ENCODE measurements at regions not wholly inside any gene's neighbourhood (a gene's known extent, or its start where the extent isn't known, plus 50 kb on each side); places are given as distances from the start of the nearest gene placed in this dataset.

GRCh38 chr13:97781891-97782305 is 171.6 kb upstream of the IPO5 start:
- no peaks in the 10 kb centered on the region for H3K9me2 ChIP-seq (replicated peaks; ENCODE audit: insufficient read depth)
- no peak for DNase-seq (ENCODE audit: low spot score)
- H4K20me1 ChIP-seq (ENCODE audit: insufficient read depth, poor library complexity, severe bottlenecking) = no peaks in the 10 kb centered on the region
- no peaks in the 10 kb centered on the region for H3K27me3 ChIP-seq
- no peak overlapping the region for H3K4me3 ChIP-seq
- no peaks in the 10 kb centered on the region for H3K4me1 ChIP-seq (ENCODE audit: insufficient read depth)
- H3K9me3 ChIP-seq (ENCODE audit: low read depth) = no peaks in the 10 kb centered on the region
- no peak overlapping the region for H3K4me2 ChIP-seq
- WGBS (ENCODE audit: low lambda C conversion rate, missing lambda C conversion rate) = 98% methylated on average over 2 of the region's 2 CpGs
- H2AFZ ChIP-seq = no peak overlapping the region
- no peak for TF ChIP-seq EZH2 (IDR thresholded peaks at IDR 0.05; ENCODE audit: borderline replicate concordance)
- H3K27ac ChIP-seq = no peak overlapping the region
- H3K36me3 ChIP-seq (replicated peaks; ENCODE audit: insufficient read depth, low read depth) = no peaks in the 10 kb centered on the region
- H3K79me2 ChIP-seq = no peaks in the 10 kb centered on the region

GRCh38 chr13:97786510-97786909 is 167.0 kb upstream of the IPO5 start:
- H2AFZ ChIP-seq = no peak overlapping the region
- no peaks in the 10 kb centered on the region for H3K36me3 ChIP-seq (replicated peaks; ENCODE audit: insufficient read depth, low read depth)
- 83% methylated on average over 1 of the region's 1 CpG for WGBS (ENCODE audit: low lambda C conversion rate, missing lambda C conversion rate)
- H4K20me1 ChIP-seq (ENCODE audit: insufficient read depth, poor library complexity, severe bottlenecking) = no peaks in the 10 kb centered on the region
- no peak overlapping the region for H3K4me2 ChIP-seq
- no peak overlapping the region for H3K27ac ChIP-seq
- H3K79me2 ChIP-seq = no peaks in the 10 kb centered on the region
- no peaks in the 10 kb centered on the region for H3K4me1 ChIP-seq (ENCODE audit: insufficient read depth)
- no peak for DNase-seq (ENCODE audit: low spot score)
- TF ChIP-seq CTCF (IDR thresholded peaks at IDR 0.05; ENCODE audit: poor library complexity) (no peak), EZH2 (IDR thresholded peaks at IDR 0.05; ENCODE audit: borderline replicate concordance) (no peak), EZH2phosphoT487 (IDR thresholded peaks at IDR 0.05; ENCODE audit: low read depth, severe bottlenecking, unreplicated experiment) (no peak)
- H3K27me3 ChIP-seq = no peaks in the 10 kb centered on the region
- no peak overlapping the region for H3K4me3 ChIP-seq
- H3K9me3 ChIP-seq (ENCODE audit: low read depth) = no peaks in the 10 kb centered on the region
- no peaks in the 10 kb centered on the region for H3K9me2 ChIP-seq (replicated peaks; ENCODE audit: insufficient read depth)

GRCh38 chr13:97797553-97797952 is 155.9 kb upstream of the IPO5 start:
- Histone ChIP-seq H2AFZ (no peak overlapping the region), H3K4me3 (no peak overlapping the region), H3K9me3 (ENCODE audit: low read depth) (peaks cover 3% of the 10 kb centered on the region), H3K27ac (no peak overlapping the region), H3K4me2 (no peak overlapping the region), H4K20me1 (ENCODE audit: insufficient read depth, poor library complexity, severe bottlenecking) (no peaks in the 10 kb centered on the region), H3K27me3 (no peaks in the 10 kb centered on the region), H3K4me1 (ENCODE audit: insufficient read depth) (no peaks in the 10 kb centered on the region), H3K79me2 (no peaks in the 10 kb centered on the region), H3K36me3 (replicated peaks; ENCODE audit: insufficient read depth, low read depth) (no peaks in the 10 kb centered on the region), H3K9me2 (replicated peaks; ENCODE audit: insufficient read depth) (no peaks in the 10 kb centered on the region)
- DNase-seq (ENCODE audit: low spot score) = no peak
- no peak for TF ChIP-seq EZH2phosphoT487 (IDR thresholded peaks at IDR 0.05; ENCODE audit: low read depth, severe bottlenecking, unreplicated experiment)
- WGBS (ENCODE audit: low lambda C conversion rate, missing lambda C conversion rate) = 79% methylated on average over 4 of the region's 4 CpGs

GRCh38 chr13:97798171-97798821 is 155.2 kb upstream of the IPO5 start:
- Histone ChIP-seq H3K4me3 (no peak overlapping the region), H3K9me3 (ENCODE audit: low read depth) (peaks cover 3% of the 10 kb centered on the region), H3K9me2 (replicated peaks; ENCODE audit: insufficient read depth) (no peaks in the 10 kb centered on the region), H4K20me1 (ENCODE audit: insufficient read depth, poor library complexity, severe bottlenecking) (no peaks in the 10 kb centered on the region), H3K4me2 (no peak overlapping the region), H2AFZ (no peak overlapping the region), H3K4me1 (ENCODE audit: insufficient read depth) (no peaks in the 10 kb centered on the region), H3K79me2 (no peaks in the 10 kb centered on the region), H3K27me3 (no peaks in the 10 kb centered on the region), H3K36me3 (replicated peaks; ENCODE audit: insufficient read depth, low read depth) (no peaks in the 10 kb centered on the region), H3K27ac (no peak overlapping the region)
- WGBS (ENCODE audit: low lambda C conversion rate, missing lambda C conversion rate) = 83% methylated on average over 7 of the region's 7 CpGs
- TF ChIP-seq EZH2 (IDR thresholded peaks at IDR 0.05; ENCODE audit: borderline replicate concordance) = no peak
- no peak for TF ChIP-seq CTCF (IDR thresholded peaks at IDR 0.05; ENCODE audit: poor library complexity)
- no peak for TF ChIP-seq EZH2phosphoT487 (IDR thresholded peaks at IDR 0.05; ENCODE audit: low read depth, severe bottlenecking, unreplicated experiment)
- no peak for DNase-seq (ENCODE audit: low spot score)

Measured in hepatocyte (in vitro differentiated cells).